Smooth muscle cell (in vitro differentiated cells): ENCODE measurements at regions not wholly inside any gene's neighbourhood (a gene's known extent, or its start where the extent isn't known, plus 50 kb on each side); places are given as distances from the start of the nearest gene placed in this dataset.

ENCODE experiments used
- DNase-seq: peaks from one replicate; lab custom pipeline; 2025; ENCODE audit not compliant: unreplicated experiment; lab: John Stamatoyannopoulos, UW
- H2AFZ ChIP-seq: fragments of 200-600 bp; sonication (generic); 2 replicates; pipeline ENCODE4 v1.6.0; 2016; ENCODE audit warnings: antibody characterized with exemption, low read depth, mild to moderate bottlenecking
- H3F3A ChIP-seq: fragments of 200-600 bp; sonication (generic); 2 replicates; pipeline ENCODE4 v1.6.0; 2017; ENCODE audit warnings: antibody characterized with exemption, low read depth
- H3K27ac ChIP-seq: fragments of 200-600 bp; sonication (generic); 2 replicates; pipeline ENCODE4 v1.5.1; 2016; ENCODE audit warnings: low read depth, mild to moderate bottlenecking
- H3K27me3 ChIP-seq: fragments of 200-600 bp; sonication (generic); 2 replicates; pipeline ENCODE4 v1.6.1; 2016; ENCODE audit warnings: low read depth, mild to moderate bottlenecking
- H3K36me3 ChIP-seq: fragments of 200-600 bp; sonication (generic); 2 replicates; pipeline ENCODE4 v1.5.1; 2016; ENCODE audit warnings: low read depth
- H3K4me1 ChIP-seq: fragments of 200-600 bp; sonication (generic); 2 replicates; pipeline ENCODE4 v1.5.1; 2016; ENCODE audit warnings: low read depth
- H3K4me2 ChIP-seq: fragments of 200-600 bp; sonication (generic); 2 replicates; pipeline ENCODE4 v1.6.0; 2016; ENCODE audit warnings: mild to moderate bottlenecking
- H3K4me3 ChIP-seq: fragments of 200-600 bp; sonication (generic); 2 replicates; pipeline ENCODE4 v1.5.1; 2016; ENCODE audit warnings: mild to moderate bottlenecking
- H3K79me2 ChIP-seq: fragments of 200-600 bp; sonication (generic); 2 replicates; pipeline ENCODE4 v1.6.0; 2016; ENCODE audit warnings: low read depth, mild to moderate bottlenecking
- H3K9ac ChIP-seq: fragments of 200-600 bp; sonication (generic); 2 replicates; pipeline ENCODE4 v1.6.0; 2016; ENCODE audit warnings: low read depth
- H3K9me3 ChIP-seq: fragments of 200-600 bp; sonication (generic); replicated peaks from 2 replicates; pipeline ENCODE4 v1.5.1; 2016; ENCODE audit warnings: low read depth
- H4K20me1 ChIP-seq: fragments of 200-600 bp; sonication (generic); 2 replicates; pipeline ENCODE4 v1.6.0; 2016; ENCODE audit warnings: low read depth
- CTCF ChIP-seq: fragments of 200-600 bp; sonication (generic); IDR thresholded peaks from 2 replicates; pipeline ENCODE4 v1.5.1; 2017; ENCODE audit warnings: borderline replicate concordance, mild to moderate bottlenecking, antibody characterized with exemption; ENCODE audit not compliant: insufficient read depth, poor library complexity, severe bottlenecking
- WGBS: methylation state at CpG from one replicate; pipeline ENCODE4 v1.1.7; 2016; ENCODE audit warnings: low lambda C conversion rate; 5-methylcytosine and 5-hydroxymethylcytosine counted together

GRCh38 chr12:118524446-118524845 lies 148.1 kb downstream of the SUDS3 start:
- Histone ChIP-seq H3K9me3 (no peaks in the 10 kb centered on the region), H3K4me1 (no peaks in the 10 kb centered on the region), H3K4me2 (no peak overlapping the region), H3K4me3 (no peak overlapping the region), H3K79me2 (no peaks in the 10 kb centered on the region), H3K27ac (no peak overlapping the region), H3K9ac (no peak overlapping the region), H4K20me1 (no peaks in the 10 kb centered on the region), H2AFZ (no peak overlapping the region), H3K27me3 (no peaks in the 10 kb centered on the region), H3F3A (no peaks in the 10 kb centered on the region), H3K36me3 (no peaks in the 10 kb centered on the region)
- WGBS: 89% methylated on average over 4 of the region's 4 CpGs
- DNase-seq: no peak
- no peak for TF ChIP-seq CTCF

GRCh38 chr12:118525216-118525615 lies 148.9 kb downstream of the SUDS3 start:
- Histone ChIP-seq H3K4me3 (no peak overlapping the region), H3K36me3 (no peaks in the 10 kb centered on the region), H2AFZ (no peak overlapping the region), H3K9ac (no peak overlapping the region), H3K4me2 (no peak overlapping the region), H3K27me3 (no peaks in the 10 kb centered on the region), H3K9me3 (no peaks in the 10 kb centered on the region), H4K20me1 (no peaks in the 10 kb centered on the region), H3K79me2 (no peaks in the 10 kb centered on the region), H3K4me1 (no peaks in the 10 kb centered on the region), H3K27ac (no peak overlapping the region), H3F3A (no peaks in the 10 kb centered on the region)
- DNase-seq: no peak
- WGBS: 15% methylated on average over 2 of the region's 2 CpGs
- TF ChIP-seq CTCF: no peak

- H3K27me3 ChIP-seq: no peaks in the 10 kb centered on the region
- no peak overlapping the region for H3K9ac ChIP-seq
- no peak for DNase-seq
- no peaks in the 10 kb centered on the region for H3K4me1 ChIP-seq
- no peak overlapping the region for H2AFZ ChIP-seq
- no peak overlapping the region for H3K27ac ChIP-seq
- no peaks in the 10 kb centered on the region for H4K20me1 ChIP-seq
- TF ChIP-seq CTCF: no peak
- no peak overlapping the region for H3K4me2 ChIP-seq
- no peak overlapping the region for H3K4me3 ChIP-seq
- no peaks in the 10 kb centered on the region for H3K9me3 ChIP-seq
- no peaks in the 10 kb centered on the region for H3K36me3 ChIP-seq
- WGBS: 86% methylated on average over 6 of the region's 6 CpGs
- H3K79me2 ChIP-seq: no peaks in the 10 kb centered on the region
- H3F3A ChIP-seq: no peaks in the 10 kb centered on the region
These were observed 150.1 kb downstream of the SUDS3 start for GRCh38 chr12:118526255-118527095.

- no peak for TF ChIP-seq CTCF
- Histone ChIP-seq H4K20me1 (no peaks in the 10 kb centered on the region), H3K27me3 (no peaks in the 10 kb centered on the region), H2AFZ (no peak overlapping the region), H3K27ac (no peak overlapping the region), H3K9me3 (no peaks in the 10 kb centered on the region), H3K79me2 (no peaks in the 10 kb centered on the region), H3K4me2 (no peak overlapping the region), H3K36me3 (no peaks in the 10 kb centered on the region), H3F3A (no peaks in the 10 kb centered on the region), H3K4me1 (no peaks in the 10 kb centered on the region), H3K9ac (no peak overlapping the region), H3K4me3 (no peak overlapping the region)
- no peak for DNase-seq
- 96% methylated on average over 4 of the region's 4 CpGs for WGBS
These were observed 151.0 kb downstream of the SUDS3 start for GRCh38 chr12:118527310-118527709.
